ENCODE measurements at regions not wholly inside any gene's neighbourhood (a gene's known extent, or its start where the extent isn't known, plus 50 kb on each side); places are given as distances from the start of the nearest gene placed in this dataset.

- no peaks in the 10 kb centered on the region for H4K20me1 ChIP-seq (ENCODE audit: control insufficient read depth, insufficient read depth)
- H3K36me3 ChIP-seq (ENCODE audit: control insufficient read depth in 2 of 2, insufficient read depth in 2 of 2, low read length in 1 of 2), result no peaks in the 10 kb centered on the region
- no peak overlapping the region for H3K4me3 ChIP-seq
- no peaks in the 10 kb centered on the region; a peak in 1 of 4 replicates for H3K27me3 ChIP-seq (replicated peaks in 1 of 2; ENCODE audit: control insufficient read depth in 2 of 2, insufficient read depth in 2 of 2, low read length in 1 of 2)
- H2AFZ ChIP-seq (ENCODE audit: control insufficient read depth, low read depth, low read length), result no peak overlapping the region
- intact Hi-C loops (cut with micrococcal nuclease; ENCODE audit: unreplicated experiment), result no loop called here
- TF ChIP-seq EP300 (IDR thresholded peaks at IDR 0.05; ENCODE audit: borderline replicate concordance in 1 of 2, control insufficient read depth in 1 of 2, low read depth in 2 of 2, low read length in 2 of 2) (no peak), TCF7 (IDR thresholded peaks at IDR 0.05; ENCODE audit: borderline replicate concordance) (no peak), STAT1 (conservative IDR thresholded peaks at IDR 0.05) (no peak), PML (IDR thresholded peaks at IDR 0.05; ENCODE audit: low read length) (no peak), FOS (IDR thresholded peaks at IDR 0.05; ENCODE audit: borderline replicate concordance, extremely low read depth, insufficient read length) (no peak), GABPA (IDR thresholded peaks at IDR 0.05; ENCODE audit: low read depth) (no peak), IKZF1 (conservative IDR thresholded peaks at IDR 0.05) (no peak), SIX5 (IDR thresholded peaks at IDR 0.05; ENCODE audit: low read depth, low read length, severe bottlenecking) (no peak), CHD1 (IDR thresholded peaks at IDR 0.05; ENCODE audit: low read depth, low read length) (no peak), KAT2A (conservative IDR thresholded peaks at IDR 0.05; ENCODE audit: control insufficient read depth, low read depth, low read length) (no peak), MYC (IDR thresholded peaks at IDR 0.05; ENCODE audit: insufficient read depth, insufficient read length, insufficient replicate concordance, low read length, severe bottlenecking) (no peak), YBX1 (IDR thresholded peaks at IDR 0.05) (no peak)
- TF ChIP-seq, protein P1, sequence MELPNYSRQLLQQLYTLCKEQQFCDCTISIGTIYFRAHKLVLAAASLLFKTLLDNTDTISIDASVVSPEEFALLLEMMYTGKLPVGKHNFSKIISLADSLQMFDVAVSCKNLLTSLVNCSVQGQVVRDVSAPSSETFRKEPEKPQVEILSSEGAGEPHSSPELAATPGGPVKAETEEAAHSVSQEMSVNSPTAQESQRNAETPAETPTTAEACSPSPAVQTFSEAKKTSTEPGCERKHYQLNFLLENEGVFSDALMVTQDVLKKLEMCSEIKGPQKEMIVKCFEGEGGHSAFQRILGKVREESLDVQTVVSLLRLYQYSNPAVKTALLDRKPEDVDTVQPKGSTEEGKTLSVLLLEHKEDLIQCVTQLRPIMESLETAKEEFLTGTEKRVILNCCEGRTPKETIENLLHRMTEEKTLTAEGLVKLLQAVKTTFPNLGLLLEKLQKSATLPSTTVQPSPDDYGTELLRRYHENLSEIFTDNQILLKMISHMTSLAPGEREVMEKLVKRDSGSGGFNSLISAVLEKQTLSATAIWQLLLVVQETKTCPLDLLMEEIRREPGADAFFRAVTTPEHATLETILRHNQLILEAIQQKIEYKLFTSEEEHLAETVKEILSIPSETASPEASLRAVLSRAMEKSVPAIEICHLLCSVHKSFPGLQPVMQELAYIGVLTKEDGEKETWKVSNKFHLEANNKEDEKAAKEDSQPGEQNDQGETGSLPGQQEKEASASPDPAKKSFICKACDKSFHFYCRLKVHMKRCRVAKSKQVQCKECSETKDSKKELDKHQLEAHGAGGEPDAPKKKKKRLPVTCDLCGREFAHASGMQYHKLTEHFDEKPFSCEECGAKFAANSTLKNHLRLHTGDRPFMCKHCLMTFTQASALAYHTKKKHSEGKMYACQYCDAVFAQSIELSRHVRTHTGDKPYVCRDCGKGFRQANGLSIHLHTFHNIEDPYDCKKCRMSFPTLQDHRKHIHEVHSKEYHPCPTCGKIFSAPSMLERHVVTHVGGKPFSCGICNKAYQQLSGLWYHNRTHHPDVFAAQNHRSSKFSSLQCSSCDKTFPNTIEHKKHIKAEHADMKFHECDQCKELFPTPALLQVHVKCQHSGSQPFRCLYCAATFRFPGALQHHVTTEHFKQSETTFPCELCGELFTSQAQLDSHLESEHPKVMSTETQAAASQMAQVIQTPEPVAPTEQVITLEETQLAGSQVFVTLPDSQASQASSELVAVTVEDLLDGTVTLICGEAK (IDR thresholded peaks at IDR 0.05; ENCODE audit: borderline replicate concordance), result no peak
- TF ChIP-seq, protein P2, sequence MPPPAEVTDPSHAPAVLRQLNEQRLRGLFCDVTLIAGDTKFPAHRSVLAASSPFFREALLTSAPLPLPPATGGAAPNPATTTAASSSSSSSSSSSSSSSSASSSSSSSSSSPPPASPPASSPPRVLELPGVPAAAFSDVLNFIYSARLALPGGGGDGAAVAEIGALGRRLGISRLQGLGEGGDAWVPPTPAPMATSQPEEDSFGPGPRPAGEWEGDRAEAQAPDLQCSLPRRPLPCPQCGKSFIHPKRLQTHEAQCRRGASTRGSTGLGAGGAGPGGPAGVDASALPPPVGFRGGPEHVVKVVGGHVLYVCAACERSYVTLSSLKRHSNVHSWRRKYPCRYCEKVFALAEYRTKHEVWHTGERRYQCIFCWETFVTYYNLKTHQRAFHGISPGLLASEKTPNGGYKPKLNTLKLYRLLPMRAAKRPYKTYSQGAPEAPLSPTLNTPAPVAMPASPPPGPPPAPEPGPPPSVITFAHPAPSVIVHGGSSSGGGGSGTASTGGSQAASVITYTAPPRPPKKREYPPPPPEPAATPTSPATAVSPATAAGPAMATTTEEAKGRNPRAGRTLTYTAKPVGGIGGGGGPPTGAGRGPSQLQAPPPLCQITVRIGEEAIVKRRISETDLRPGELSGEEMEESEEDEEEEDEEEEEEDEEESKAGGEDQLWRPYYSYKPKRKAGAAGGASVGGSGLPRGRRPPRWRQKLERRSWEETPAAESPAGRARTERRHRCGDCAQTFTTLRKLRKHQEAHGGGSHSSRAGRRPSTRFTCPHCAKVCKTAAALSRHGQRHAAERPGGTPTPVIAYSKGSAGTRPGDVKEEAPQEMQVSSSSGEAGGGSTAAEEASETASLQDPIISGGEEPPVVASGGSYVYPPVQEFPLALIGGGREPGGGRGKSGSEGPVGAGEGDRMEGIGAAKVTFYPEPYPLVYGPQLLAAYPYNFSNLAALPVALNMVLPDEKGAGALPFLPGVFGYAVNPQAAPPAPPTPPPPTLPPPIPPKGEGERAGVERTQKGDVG (CRISPR knock-in tag; IDR thresholded peaks at IDR 0.05), result no peak
- TF ChIP-seq, protein P3, sequence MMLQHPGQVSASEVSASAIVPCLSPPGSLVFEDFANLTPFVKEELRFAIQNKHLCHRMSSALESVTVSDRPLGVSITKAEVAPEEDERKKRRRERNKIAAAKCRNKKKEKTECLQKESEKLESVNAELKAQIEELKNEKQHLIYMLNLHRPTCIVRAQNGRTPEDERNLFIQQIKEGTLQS (IDR thresholded peaks at IDR 0.05; ENCODE audit: borderline replicate concordance, extremely low read depth, low read depth, low read length), result no peak
- DNase-seq (ENCODE audit: low read depth, low spot score), result no peak
- in situ Hi-C loops (cut with MboI), result no loop called here
- H3K27ac ChIP-seq (ENCODE audit: control insufficient read depth, insufficient read depth), result no peak overlapping the region
- H3K79me2 ChIP-seq (ENCODE audit: control insufficient read depth, insufficient read depth, low read length), result no peaks in the 10 kb centered on the region
- ChIA-PET RAD21 (ENCODE audit: unreplicated experiment) (interaction anchor here (1.4 kb wide), 1 partner anchor 12 kb away, joined by 6 read pairs; no protein-coding TSS in a partner anchor), POLR2A (no interaction called here), SMC1A (ENCODE audit: uncharacterized antibody, unreplicated experiment) (interaction anchor here (0.7 kb wide), 1 partner anchor 508 kb away, joined by 3 read pairs; no protein-coding TSS in a partner anchor), CTCF (interaction anchor here (1.0 to 5.1 kb wide), 3 partner anchors 12 to 21 kb away, joined by 3 to 41 read pairs (median 3); no protein-coding TSS in a partner anchor)
- H3K4me2 ChIP-seq (ENCODE audit: control insufficient read depth, insufficient read depth), result no peak overlapping the region
- no peak overlapping the region for H3K9ac ChIP-seq (ENCODE audit: control insufficient read depth, insufficient read depth, low read length)
- no TSS peak for BruUV-seq (replicated peaks)
- no peak for ATAC-seq
- FAIRE-seq, result no peak
- H3K9me3 ChIP-seq (replicated peaks; ENCODE audit: control insufficient read depth, insufficient read depth, low read length), result no peaks in the 10 kb centered on the region
- no peaks in the 10 kb centered on the region for H3K4me1 ChIP-seq (ENCODE audit: control insufficient read depth, insufficient read depth, low read length)
These were observed 119.5 kb upstream of the FOXA2 start for GRCh38 chr20:22703843-22704242.

Data from GM12878 (cell line).